Esophagus muscularis mucosa (tissue), 4 donors: ENCODE measurements at regions not wholly inside any gene's neighbourhood (a gene's known extent, or its start where the extent isn't known, plus 50 kb on each side); places are given as distances from the start of the nearest gene placed in this dataset.
"Not testable (repeated sequence)": the region's sequence is repeated elsewhere in the genome, so short reads cannot be mapped to it uniquely, and the experiment has no call there.

ENCODE experiments used
- DNase-seq: peaks from one replicate; pipeline ENCODE4 v3.0.0-alpha.2; 2017; ENCODE audit errors: extremely low spot score
- H3K27ac ChIP-seq, 4 donors: fragments of 200-600 bp; sonication (generic); replicated peaks in 1 of 4; 1 replicate in 3 of 4; 2 replicates in 1 of 4; pipeline ENCODE4 v1.5.1; 2016 to 2019; ENCODE audit warnings: mild to moderate bottlenecking in 1 of 4
- H3K27me3 ChIP-seq, 4 donors: fragments of 200-600 bp; sonication (generic); one replicate each; pipeline versions ENCODE4 v1.5.1 to v1.6.0; 2016 to 2019
- H3K36me3 ChIP-seq, 4 donors: fragments of 200-600 bp; sonication (generic); one replicate each; pipeline ENCODE4 v1.5.1; 2016 to 2019
- H3K4me1 ChIP-seq, 4 donors: fragments of 200-600 bp; sonication (generic); one replicate each; pipeline ENCODE4 v1.5.1; 2016 to 2019
- H3K4me3 ChIP-seq, 4 donors: fragments of 200-600 bp; sonication (generic); 1 replicate in 2 of 4; 2 replicates in 2 of 4; pipeline ENCODE4 v1.5.1; 2016 to 2019; ENCODE audit warnings: mild to moderate bottlenecking in 4 of 4, moderate library complexity in 1 of 4
- H3K9me3 ChIP-seq, 4 donors: fragments of 200-600 bp; sonication (generic); 1 replicate in 3 of 4; 2 replicates in 1 of 4; pipeline ENCODE4 v1.5.1; 2016 to 2019
- EP300 ChIP-seq: sonication (generic); formaldehyde crosslinking; IDR thresholded peaks from one replicate; pipeline ENCODE4 v1.6.1; 2017; ENCODE audit warnings: antibody characterized with exemption
- POLR2A ChIP-seq: fragments of 450-650 bp; IDR thresholded peaks from one replicate; pipeline ENCODE4 v1.6.1; 2017; ENCODE audit warnings: antibody characterized with exemption, moderate library complexity, mild to moderate bottlenecking, low read depth
- POLR2AphosphoS5 ChIP-seq, 2 donors: sonication (generic); formaldehyde crosslinking; IDR thresholded peaks; one replicate each; pipeline ENCODE4 v1.6.1; 2017; ENCODE audit warnings: antibody characterized with exemption in 2 of 2
- WGBS: methylation state at CpG from one replicate; pipeline ENCODE4 v1.1.5; 2018; 5-methylcytosine and 5-hydroxymethylcytosine counted together
- intact Hi-C: fragments of 100-400 bp; cut with DNase I; formaldehyde crosslinking; loops from one replicate; pipeline ENCODE4 v1.15.1; 2023
- TF ChIP-seq, protein P1 (sequence below), 3 experiments: fragments of 200-600 bp in 2 of 3; fragments of 450-650 bp in 1 of 3; sonication (generic) in 2 of 3; IDR thresholded peaks; one replicate each; pipeline ENCODE4 v1.5.1; 2017 to 2019; ENCODE audit warnings: antibody characterized with exemption in 3 of 3, mild to moderate bottlenecking in 2 of 3, moderate library complexity in 1 of 3

DNA sequence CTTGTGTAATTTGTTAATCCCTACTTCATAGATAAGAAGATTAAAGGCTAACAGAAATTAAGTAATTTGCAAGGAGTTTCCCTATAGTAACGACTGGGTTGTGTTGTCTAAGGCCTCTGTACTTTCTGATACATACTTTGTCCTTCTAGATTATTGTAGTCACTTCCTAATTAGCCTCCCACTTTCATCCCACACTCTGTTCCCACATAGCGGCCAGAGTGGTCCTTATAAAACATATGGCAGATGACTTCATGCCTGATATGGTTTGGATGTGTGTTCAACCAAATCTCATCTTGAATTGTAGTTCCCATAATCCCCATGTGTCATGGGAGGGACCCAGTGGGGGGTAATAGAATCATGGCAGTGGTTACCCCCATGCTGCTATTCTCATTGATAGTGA, 120.5 kb upstream of the DAB1 start:
- intact Hi-C loops = no loop called here
- Histone ChIP-seq H3K4me3 (no peak overlapping the region), H3K36me3 (no peaks in the 10 kb centered on the region), H3K4me1 (no peaks in the 10 kb centered on the region), H3K27ac (no peak overlapping the region), H3K9me3 (no peaks in the 10 kb centered on the region), H3K27me3 (no peaks in the 10 kb centered on the region)
- no peak for DNase-seq
- TF ChIP-seq EP300 (no peak), POLR2A (no peak), POLR2AphosphoS5 (IDR thresholded peaks at IDR 0.05) (no peak)
- TF ChIP-seq, protein P1, sequence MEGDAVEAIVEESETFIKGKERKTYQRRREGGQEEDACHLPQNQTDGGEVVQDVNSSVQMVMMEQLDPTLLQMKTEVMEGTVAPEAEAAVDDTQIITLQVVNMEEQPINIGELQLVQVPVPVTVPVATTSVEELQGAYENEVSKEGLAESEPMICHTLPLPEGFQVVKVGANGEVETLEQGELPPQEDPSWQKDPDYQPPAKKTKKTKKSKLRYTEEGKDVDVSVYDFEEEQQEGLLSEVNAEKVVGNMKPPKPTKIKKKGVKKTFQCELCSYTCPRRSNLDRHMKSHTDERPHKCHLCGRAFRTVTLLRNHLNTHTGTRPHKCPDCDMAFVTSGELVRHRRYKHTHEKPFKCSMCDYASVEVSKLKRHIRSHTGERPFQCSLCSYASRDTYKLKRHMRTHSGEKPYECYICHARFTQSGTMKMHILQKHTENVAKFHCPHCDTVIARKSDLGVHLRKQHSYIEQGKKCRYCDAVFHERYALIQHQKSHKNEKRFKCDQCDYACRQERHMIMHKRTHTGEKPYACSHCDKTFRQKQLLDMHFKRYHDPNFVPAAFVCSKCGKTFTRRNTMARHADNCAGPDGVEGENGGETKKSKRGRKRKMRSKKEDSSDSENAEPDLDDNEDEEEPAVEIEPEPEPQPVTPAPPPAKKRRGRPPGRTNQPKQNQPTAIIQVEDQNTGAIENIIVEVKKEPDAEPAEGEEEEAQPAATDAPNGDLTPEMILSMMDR (IDR thresholded peaks at IDR 0.05) = no peak
- 38% methylated on average over 2 of the region's 2 CpGs for WGBS

DNA sequence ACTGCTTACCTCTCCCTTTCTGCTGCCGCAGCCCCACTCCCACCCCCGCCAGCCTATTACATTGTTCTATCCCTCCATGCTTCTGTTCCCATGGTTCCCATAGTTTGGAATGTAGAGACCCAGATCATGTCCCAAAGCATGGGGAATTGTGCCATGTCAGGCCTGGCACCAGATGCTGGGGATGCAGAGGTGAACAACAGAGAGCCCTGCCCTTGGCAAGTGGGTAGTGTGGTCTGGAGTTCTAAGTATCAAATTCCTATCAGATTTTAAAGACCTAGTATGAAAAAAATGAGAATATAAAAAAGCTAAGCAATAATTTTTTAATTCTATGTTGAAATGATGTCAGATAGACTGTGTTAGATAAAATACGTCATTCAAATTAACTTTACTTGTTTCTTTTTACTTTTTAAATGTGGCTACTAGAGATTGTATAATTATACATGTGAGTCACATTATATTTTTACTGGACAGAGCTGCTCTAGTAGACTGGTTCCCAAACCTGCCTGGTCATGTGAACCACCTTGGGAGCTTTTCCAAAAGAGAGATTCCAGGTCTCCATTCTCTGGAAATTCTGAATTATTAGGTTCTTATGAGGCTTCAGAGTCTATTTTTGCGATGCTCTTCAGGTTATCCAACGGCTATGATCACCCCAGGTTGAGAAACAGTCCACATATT, 113.0 kb upstream of the DAB1 start:
- Histone ChIP-seq H3K27me3 (no peaks in the 10 kb centered on the region), H3K4me3 (no peak overlapping the region), H3K4me1 (no peaks in the 10 kb centered on the region), H3K27ac (no peak overlapping the region), H3K9me3 (no peaks in the 10 kb centered on the region), H3K36me3 (no peaks in the 10 kb centered on the region)
- TF ChIP-seq EP300 (no peak), POLR2AphosphoS5 (IDR thresholded peaks at IDR 0.05) (no peak), POLR2A (no peak)
- TF ChIP-seq, protein P1 (IDR thresholded peaks at IDR 0.05) = no peak
- intact Hi-C loops = no loop called here
- WGBS = 69% methylated on average over 5 of the region's 5 CpGs
- no peak for DNase-seq

DNA sequence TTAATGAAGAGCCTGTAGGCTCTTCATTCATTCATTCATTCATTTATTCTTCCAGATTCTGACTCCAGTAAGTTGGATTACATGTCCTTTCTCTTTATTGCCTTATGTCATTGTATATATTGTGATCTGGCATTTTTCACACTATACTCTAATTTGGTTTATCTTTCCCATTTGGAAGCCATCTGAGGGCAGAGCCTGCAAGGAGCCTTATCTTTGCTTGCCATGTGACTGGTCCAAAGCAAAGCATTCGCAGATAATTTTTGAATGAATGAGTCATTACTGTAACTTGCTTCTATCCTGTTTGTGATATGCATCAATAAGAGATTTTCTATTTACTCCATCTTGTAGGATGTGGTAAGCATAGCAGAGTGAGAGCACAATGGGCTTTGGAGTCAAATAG, 108.4 kb upstream of the DAB1 start:
- H3K9me3 ChIP-seq = peaks cover 0 to 5% (median 0%) of the 10 kb centered on the region in 4 donors
- no peaks in the 10 kb centered on the region for H3K36me3 ChIP-seq
- H3K4me3 ChIP-seq = no peak overlapping the region
- WGBS = 88% methylated on average over 1 of the region's 1 CpG
- TF ChIP-seq, protein P1 (IDR thresholded peaks at IDR 0.05) = no peak
- TF ChIP-seq EP300 = no peak
- TF ChIP-seq POLR2A = no peak
- TF ChIP-seq POLR2AphosphoS5 (IDR thresholded peaks at IDR 0.05) = no peak
- intact Hi-C loops = no loop called here
- H3K4me1 ChIP-seq = no peaks in the 10 kb centered on the region
- H3K27me3 ChIP-seq = no peaks in the 10 kb centered on the region
- H3K27ac ChIP-seq = no peak overlapping the region
- DNase-seq = no peak

DNA sequence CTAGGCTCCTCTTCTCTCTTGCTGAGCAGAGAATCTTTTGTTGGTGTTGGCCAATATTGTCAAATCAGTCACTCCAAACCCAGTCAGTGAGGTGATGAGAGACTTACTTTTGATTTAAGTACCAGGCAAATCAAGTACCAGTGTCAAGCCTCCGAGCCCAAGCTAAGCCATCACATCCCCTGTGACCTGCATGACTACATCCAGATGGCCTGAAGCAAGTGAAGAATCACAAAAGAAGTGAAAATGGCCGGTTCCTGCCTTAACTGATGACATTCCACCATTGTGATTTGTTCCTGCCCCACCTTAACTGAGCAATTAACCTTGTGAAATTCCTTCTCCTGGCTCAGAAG, 107.0 kb upstream of the DAB1 start:
- H3K4me1 ChIP-seq, intact Hi-C loops, H3K9me3 ChIP-seq, H3K36me3 ChIP-seq, H3K27me3 ChIP-seq, H3K4me3 ChIP-seq, DNase-seq, H3K27ac ChIP-seq: not testable (repeated sequence)
- WGBS = 48% methylated on average over 2 of the region's 2 CpGs

DNA sequence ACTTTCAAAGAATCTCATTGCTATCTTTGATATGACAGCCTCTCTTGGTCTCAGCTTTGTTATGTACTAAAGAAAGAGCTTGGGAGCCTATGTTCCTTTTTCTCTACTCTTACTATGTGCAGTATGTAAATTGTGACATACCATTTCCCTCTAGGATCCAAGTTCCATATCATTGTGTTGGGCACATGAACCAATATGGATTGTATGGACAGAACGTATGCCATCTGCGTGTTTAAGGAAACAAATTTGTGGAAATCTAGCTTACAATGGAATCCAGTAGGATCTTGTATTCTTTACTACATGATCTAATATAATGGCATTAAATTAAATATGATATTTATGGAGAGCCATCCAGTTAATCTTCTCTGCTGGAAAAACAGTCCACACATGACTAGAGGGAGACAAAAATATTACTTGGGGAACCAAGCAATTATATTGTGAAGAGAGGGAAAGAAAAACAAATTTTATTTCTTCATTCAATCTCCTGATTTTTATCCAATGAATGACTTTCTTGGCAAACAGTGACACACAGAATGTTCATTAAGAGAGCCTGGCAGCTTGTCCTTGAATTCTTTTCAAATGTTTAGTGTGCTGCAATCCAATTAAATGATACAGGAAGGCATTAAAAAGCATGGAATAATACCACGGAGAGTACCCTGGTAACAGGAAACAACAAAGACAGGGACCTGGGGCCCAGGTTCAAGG, 106.5 kb upstream of the DAB1 start:
- no peak for TF ChIP-seq POLR2AphosphoS5 (IDR thresholded peaks at IDR 0.05)
- no peak for TF ChIP-seq POLR2A
- TF ChIP-seq, protein P1 (IDR thresholded peaks at IDR 0.05) = no peak
- TF ChIP-seq EP300 = no peak
- Histone ChIP-seq H3K27ac (no peak overlapping the region), H3K27me3 (no peaks in the 10 kb centered on the region), H3K36me3 (no peaks in the 10 kb centered on the region), H3K9me3 (peaks cover 0 to 5% (median 0%) of the 10 kb centered on the region in 4 donors), H3K4me1 (no peaks in the 10 kb centered on the region), H3K4me3 (no peak overlapping the region)
- intact Hi-C loops = no loop called here
- WGBS = 82% methylated on average over 3 of the region's 3 CpGs
- no peak for DNase-seq
